ENCODE measurements at regions not wholly inside any gene's neighbourhood (a gene's known extent, or its start where the extent isn't known, plus 50 kb on each side); places are given as distances from the start of the nearest gene placed in this dataset.

GRCh38 chr20:11050350-11050749 lies 376.6 kb upstream of the JAG1 start:
- no peaks in the 10 kb centered on the region for H3F3A ChIP-seq (ENCODE audit: insufficient read depth, low read depth)
- no peak overlapping the region for H2AFZ ChIP-seq
- H3K4me1 ChIP-seq (replicated peaks; ENCODE audit: insufficient read depth) = peaks cover 10% of the 10 kb centered on the region; the same call in 1 of the 2 replicates
- no peak for DNase-seq
- no peak overlapping the region for H3K27ac ChIP-seq
- TF ChIP-seq CTCF (conservative IDR thresholded peaks at IDR 0.05) = no peak
- TF ChIP-seq EZH2 (IDR thresholded peaks at IDR 0.05; ENCODE audit: low read depth) = no peak
- CTCF ChIA-PET = no interaction called here
- H3K9me3 ChIP-seq (ENCODE audit: insufficient read depth, low read depth) = peaks cover 4% of the 10 kb centered on the region
- H3K79me2 ChIP-seq (ENCODE audit: low read depth) = no peaks in the 10 kb centered on the region
- no peaks in the 10 kb centered on the region for H4K20me1 ChIP-seq (ENCODE audit: insufficient read depth)
- H3K4me3 ChIP-seq = no peak overlapping the region
- no peaks in the 10 kb centered on the region for H3K27me3 ChIP-seq (ENCODE audit: insufficient read depth, low read depth)
- intact Hi-C loops (cut with micrococcal nuclease; ENCODE audit: unreplicated experiment) = no loop called here
- no peak overlapping the region for H3K4me2 ChIP-seq
- no peaks in the 10 kb centered on the region for H3K36me3 ChIP-seq (ENCODE audit: low read depth)
- POLR2A ChIA-PET (ENCODE audit: unreplicated experiment) = no interaction called here
- H3K9me2 ChIP-seq (ENCODE audit: insufficient read depth) = no peaks in the 10 kb centered on the region; the same call in 1 of the 2 replicates
- no TSS peak for BruUV-seq (replicated peaks)

DNA sequence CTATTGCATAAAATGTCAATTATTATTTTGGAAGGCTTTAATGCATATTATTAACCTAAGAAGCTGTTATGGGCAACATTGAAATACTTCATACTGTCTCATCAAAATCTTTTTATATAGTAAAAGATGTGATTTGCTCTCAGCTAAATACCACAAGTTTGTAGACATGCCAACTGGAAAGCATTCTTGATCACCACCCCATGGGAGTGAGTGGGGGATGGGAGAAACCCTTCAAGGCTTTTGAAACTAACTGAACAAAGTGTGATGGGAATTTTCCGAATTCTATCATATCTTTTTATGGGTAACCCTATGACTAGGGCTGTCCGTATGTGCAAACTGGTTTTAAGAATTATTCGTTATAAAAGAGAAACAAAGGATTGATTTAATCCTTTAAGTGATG lies 377.3 kb upstream of the JAG1 start:
- H2AFZ ChIP-seq = no peak overlapping the region
- TF ChIP-seq EZH2 (IDR thresholded peaks at IDR 0.05; ENCODE audit: low read depth) = no peak
- no peak for TF ChIP-seq CTCF (conservative IDR thresholded peaks at IDR 0.05)
- no peaks in the 10 kb centered on the region; the same call in 1 of the 2 replicates for H3K9me2 ChIP-seq (ENCODE audit: insufficient read depth)
- no peaks in the 10 kb centered on the region for H3K27me3 ChIP-seq (ENCODE audit: insufficient read depth, low read depth)
- H3K27ac ChIP-seq = no peak overlapping the region
- DNase-seq = no peak
- no peak overlapping the region for H3K4me2 ChIP-seq
- CTCF ChIA-PET = no interaction called here
- POLR2A ChIA-PET (ENCODE audit: unreplicated experiment) = interaction anchor here (0.7 kb wide), 1 partner anchor 648 kb away, joined by 3 read pairs; no protein-coding TSS in a partner anchor
- no peaks in the 10 kb centered on the region for H3F3A ChIP-seq (ENCODE audit: insufficient read depth, low read depth)
- no peaks in the 10 kb centered on the region; the same call in 1 of the 2 replicates for H3K9me3 ChIP-seq (ENCODE audit: insufficient read depth, low read depth)
- H4K20me1 ChIP-seq (ENCODE audit: insufficient read depth) = no peaks in the 10 kb centered on the region
- no peak overlapping the region for H3K4me3 ChIP-seq
- no peaks in the 10 kb centered on the region for H3K36me3 ChIP-seq (ENCODE audit: low read depth)
- BruUV-seq (replicated peaks) = no TSS peak
- H3K79me2 ChIP-seq (ENCODE audit: low read depth) = no peaks in the 10 kb centered on the region
- H3K4me1 ChIP-seq (replicated peaks; ENCODE audit: insufficient read depth) = peaks cover 10% of the 10 kb centered on the region; the same call in 1 of the 2 replicates
- intact Hi-C loops (cut with micrococcal nuclease; ENCODE audit: unreplicated experiment) = no loop called here

DNA sequence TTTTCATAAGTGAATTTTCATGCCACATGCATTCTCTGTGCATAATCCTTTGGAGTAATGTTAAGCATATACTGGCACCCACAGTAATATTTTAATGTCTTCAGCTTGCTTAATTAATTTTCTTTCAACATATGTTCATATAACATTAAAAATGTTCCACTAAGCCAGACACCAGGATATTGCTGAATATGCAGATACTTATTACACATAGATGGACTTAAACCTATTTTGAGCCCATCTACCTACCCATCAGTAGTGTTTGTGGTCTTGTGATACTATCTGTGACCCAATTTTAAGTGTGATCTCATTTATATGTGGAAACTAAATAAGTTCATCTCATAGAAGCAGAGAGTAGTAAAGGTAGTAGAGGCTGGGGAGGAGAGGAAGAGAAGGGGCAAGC lies 379.5 kb upstream of the JAG1 start:
- TF ChIP-seq EZH2 (IDR thresholded peaks at IDR 0.05; ENCODE audit: low read depth) (no peak), CTCF (conservative IDR thresholded peaks at IDR 0.05) (no peak)
- Histone ChIP-seq H3K36me3 (ENCODE audit: low read depth) (no peaks in the 10 kb centered on the region), H2AFZ (no peak overlapping the region), H3K9me3 (ENCODE audit: insufficient read depth, low read depth) (no peaks in the 10 kb centered on the region), H3K4me2 (no peak overlapping the region), H3K27me3 (ENCODE audit: insufficient read depth, low read depth) (no peaks in the 10 kb centered on the region), H3K4me3 (no peak overlapping the region), H3K4me1 (replicated peaks; ENCODE audit: insufficient read depth) (no peaks in the 10 kb centered on the region), H3F3A (ENCODE audit: insufficient read depth, low read depth) (no peaks in the 10 kb centered on the region), H4K20me1 (ENCODE audit: insufficient read depth) (no peaks in the 10 kb centered on the region), H3K79me2 (ENCODE audit: low read depth) (no peaks in the 10 kb centered on the region), H3K27ac (no peak overlapping the region), H3K9me2 (ENCODE audit: insufficient read depth) (no peaks in the 10 kb centered on the region; the same call in 1 of the 2 replicates)
- no TSS peak for BruUV-seq (replicated peaks)
- ChIA-PET POLR2A (ENCODE audit: unreplicated experiment) (interaction anchor here (0.6 kb wide), 1 partner anchor 1707 kb away, joined by 3 read pairs; no protein-coding TSS in a partner anchor), CTCF (no interaction called here)
- DNase-seq = no peak
- intact Hi-C loops (cut with micrococcal nuclease; ENCODE audit: unreplicated experiment) = no loop called here
